ENCODE measurements at regions not wholly inside any gene's neighbourhood (a gene's known extent, or its start where the extent isn't known, plus 50 kb on each side); places are given as distances from the start of the nearest gene placed in this dataset.

DNA sequence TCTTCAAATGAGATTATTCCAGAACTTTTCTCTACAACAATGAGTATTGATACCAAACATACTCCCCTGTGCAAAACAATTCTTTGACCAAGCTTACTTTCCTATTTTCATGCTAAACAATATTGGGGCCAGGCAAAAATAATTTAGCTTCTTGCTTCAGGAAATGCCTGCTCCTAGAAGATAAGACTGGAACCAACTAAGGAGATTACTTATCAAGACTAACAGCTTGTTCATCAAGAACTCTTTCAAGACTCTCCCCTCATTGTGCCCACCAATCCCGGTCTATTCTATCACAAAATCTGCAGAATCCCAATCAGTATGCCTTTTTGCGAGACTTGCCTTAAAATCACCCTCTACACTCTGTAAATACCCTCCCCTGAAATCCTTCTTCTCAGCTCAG, 536.6 kb downstream of the RWDD3 start:
- BruUV-seq (replicated peaks), result no TSS peak
- no peak for FAIRE-seq
- POLR2A ChIA-PET, result no interaction called here

More for the DNA sequence above, 536.6 kb downstream of the RWDD3 start:
- H3K4me1 ChIP-seq (ENCODE audit: insufficient read depth, low read length), result no peaks in the 10 kb centered on the region
- WGBS (ENCODE audit: low lambda C conversion rate), result 0% methylated on average over 2 of the region's 2 CpGs
- no peaks in the 10 kb centered on the region for H3K9me3 ChIP-seq (ENCODE audit: low read length)
- in situ Hi-C loops (cut with HindIII; ENCODE audit: extremely low pct_ligation_motif_present, low pct_unique_long_range_greater_than_20kb) (no loop called here), intact Hi-C loops (cut with micrococcal nuclease; ENCODE audit: unreplicated experiment) (no loop called here)
- no peak for TF ChIP-seq MAFK (conservative IDR thresholded peaks at IDR 0.05 in 1 of 2, IDR thresholded peaks at IDR 0.05 in 1 of 2; ENCODE audit: low read length in 2 of 2)
- TF ChIP-seq CBX5 (CRISPR knock-in tag; IDR thresholded peaks at IDR 0.05; ENCODE audit: borderline replicate concordance), result no peak
- no peak for TF ChIP-seq HMG20A (CRISPR knock-in tag; IDR thresholded peaks at IDR 0.05; ENCODE audit: borderline replicate concordance)
- no peak for TF ChIP-seq CBX2 (IDR thresholded peaks at IDR 0.05; ENCODE audit: low read depth, low read length)
- no peak for TF ChIP-seq CBX2 (CRISPR knock-in tag; IDR thresholded peaks at IDR 0.05; ENCODE audit: low read depth)
- TF ChIP-seq ZNF224 (CRISPR knock-in tag; IDR thresholded peaks at IDR 0.05), result no peak
- TF ChIP-seq, protein P1, sequence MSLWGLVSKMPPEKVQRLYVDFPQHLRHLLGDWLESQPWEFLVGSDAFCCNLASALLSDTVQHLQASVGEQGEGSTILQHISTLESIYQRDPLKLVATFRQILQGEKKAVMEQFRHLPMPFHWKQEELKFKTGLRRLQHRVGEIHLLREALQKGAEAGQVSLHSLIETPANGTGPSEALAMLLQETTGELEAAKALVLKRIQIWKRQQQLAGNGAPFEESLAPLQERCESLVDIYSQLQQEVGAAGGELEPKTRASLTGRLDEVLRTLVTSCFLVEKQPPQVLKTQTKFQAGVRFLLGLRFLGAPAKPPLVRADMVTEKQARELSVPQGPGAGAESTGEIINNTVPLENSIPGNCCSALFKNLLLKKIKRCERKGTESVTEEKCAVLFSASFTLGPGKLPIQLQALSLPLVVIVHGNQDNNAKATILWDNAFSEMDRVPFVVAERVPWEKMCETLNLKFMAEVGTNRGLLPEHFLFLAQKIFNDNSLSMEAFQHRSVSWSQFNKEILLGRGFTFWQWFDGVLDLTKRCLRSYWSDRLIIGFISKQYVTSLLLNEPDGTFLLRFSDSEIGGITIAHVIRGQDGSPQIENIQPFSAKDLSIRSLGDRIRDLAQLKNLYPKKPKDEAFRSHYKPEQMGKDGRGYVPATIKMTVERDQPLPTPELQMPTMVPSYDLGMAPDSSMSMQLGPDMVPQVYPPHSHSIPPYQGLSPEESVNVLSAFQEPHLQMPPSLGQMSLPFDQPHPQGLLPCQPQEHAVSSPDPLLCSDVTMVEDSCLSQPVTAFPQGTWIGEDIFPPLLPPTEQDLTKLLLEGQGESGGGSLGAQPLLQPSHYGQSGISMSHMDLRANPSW (CRISPR knock-in tag; IDR thresholded peaks at IDR 0.05; ENCODE audit: borderline replicate concordance), result no peak
- TF ChIP-seq CENPBD1 (CRISPR knock-in tag; IDR thresholded peaks at IDR 0.05; ENCODE audit: borderline replicate concordance, low read depth), result no peak
- no peak for TF ChIP-seq RBM39 (IDR thresholded peaks at IDR 0.05; ENCODE audit: low read depth, low read length, poor library complexity, severe bottlenecking)
- TF ChIP-seq STAT5B (CRISPR knock-in tag; IDR thresholded peaks at IDR 0.05), result no peak
- no peak for TF ChIP-seq ZNF180 (CRISPR knock-in tag; IDR thresholded peaks at IDR 0.05; ENCODE audit: borderline replicate concordance, low read depth)
- TF ChIP-seq NFYB (CRISPR knock-in tag; IDR thresholded peaks at IDR 0.05), result no peak
- H3K27ac ChIP-seq (ENCODE audit: extremely low read length, insufficient read depth, low read length), result no peak overlapping the region
- DNase-seq (ENCODE audit: low spot score) (no peak), ATAC-seq (no peak)
- H2AFZ ChIP-seq (ENCODE audit: low read length), result no peak overlapping the region
- no peaks in the 10 kb centered on the region for H3K27me3 ChIP-seq (ENCODE audit: control insufficient read depth in 1 of 2, insufficient read depth in 2 of 2, low read length in 2 of 2)
- CTCF ChIA-PET (ENCODE audit: low intra/inter-chr PET ratio, low total read pairs), result no interaction called here
- no peaks in the 10 kb centered on the region for H4K20me1 ChIP-seq (ENCODE audit: insufficient read depth, low read length)
- no peak overlapping the region for H3K9ac ChIP-seq (ENCODE audit: insufficient read depth, low read depth, low read length)
- no peak overlapping the region for H3K4me2 ChIP-seq (ENCODE audit: low read depth, low read length)
- no peaks in the 10 kb centered on the region for H3K79me2 ChIP-seq (ENCODE audit: insufficient read depth, low read length)
- no peak overlapping the region for H3K4me3 ChIP-seq (replicated peaks in 1 of 3; ENCODE audit: insufficient read depth in 1 of 3, low read depth in 2 of 3, low read length in 3 of 3)
- H3K36me3 ChIP-seq (replicated peaks in 1 of 2; ENCODE audit: control insufficient read depth in 1 of 2, insufficient read depth in 2 of 2, low read length in 2 of 2), result no peaks in the 10 kb centered on the region
